MM.1S (cell line): ENCODE measurements at regions not wholly inside any gene's neighbourhood (a gene's known extent, or its start where the extent isn't known, plus 50 kb on each side); places are given as distances from the start of the nearest gene placed in this dataset.

Source experiments
- DNase-seq: peaks from one replicate; pipeline ENCODE4 v3.0.0-alpha.2; 2015
- H2AFZ ChIP-seq: fragments of 300-600 bp; sonication (generic); 2 replicates; pipeline ENCODE4 v1.6.0; 2016; ENCODE audit warnings: antibody characterized with exemption, low read length
- H3F3A ChIP-seq: fragments of 300-600 bp; sonication (generic); 2 replicates; pipeline ENCODE4 v1.6.1; 2016; ENCODE audit warnings: mild to moderate bottlenecking, antibody characterized with exemption, low read length, moderate library complexity, mixed read lengths; ENCODE audit not compliant: insufficient read depth
- H3K27ac ChIP-seq: fragments of 300-600 bp; sonication (generic); 2 replicates; pipeline ENCODE4 v1.5.1; 2016; ENCODE audit warnings: mild to moderate bottlenecking, low read length
- H3K27me3 ChIP-seq: fragments of 300-600 bp; sonication (generic); replicated peaks from 2 replicates; pipeline ENCODE4 v1.6.0; 2016; ENCODE audit warnings: low read length; ENCODE audit not compliant: insufficient read depth
- H3K36me3 ChIP-seq: fragments of 300-600 bp; sonication (generic); replicated peaks from 2 replicates; pipeline ENCODE4 v1.6.1; 2016; ENCODE audit warnings: mild to moderate bottlenecking, low read length, mixed read lengths; ENCODE audit not compliant: insufficient read depth
- H3K4me1 ChIP-seq: fragments of 300-600 bp; sonication (generic); 2 replicates; pipeline ENCODE4 v1.6.1; 2016; ENCODE audit warnings: low read length, mixed read lengths
- H3K4me2 ChIP-seq: fragments of 300-600 bp; sonication (generic); 2 replicates; pipeline ENCODE4 v1.6.0; 2016; ENCODE audit warnings: low read depth, low read length
- H3K4me3 ChIP-seq: fragments of 300-600 bp; sonication (generic); 2 replicates; pipeline ENCODE4 v1.5.1; 2016; ENCODE audit warnings: low read length, mixed read lengths
- H3K79me2 ChIP-seq: fragments of 300-600 bp; sonication (generic); 2 replicates; pipeline ENCODE4 v1.6.1; 2016; ENCODE audit warnings: mixed run types, low read length, mixed read lengths
- H3K9ac ChIP-seq: fragments of 300-600 bp; sonication (generic); 2 replicates; pipeline ENCODE4 v1.6.1; 2016; ENCODE audit warnings: low read length, mixed read lengths
- H3K9me2 ChIP-seq: fragments of 300-600 bp; sonication (generic); replicated peaks from 2 replicates; pipeline ENCODE4 v1.6.1; 2016; ENCODE audit warnings: mild to moderate bottlenecking, low read length, mixed read lengths; ENCODE audit not compliant: insufficient read depth
- H3K9me3 ChIP-seq: fragments of 300-600 bp; sonication (generic); replicated peaks from 2 replicates; pipeline ENCODE4 v1.6.1; 2016; ENCODE audit warnings: mild to moderate bottlenecking, low read length, mixed read lengths; ENCODE audit not compliant: insufficient read depth
- H4K20me1 ChIP-seq: fragments of 300-600 bp; sonication (generic); 2 replicates; pipeline ENCODE4 v1.6.1; 2016; ENCODE audit warnings: mild to moderate bottlenecking, low read length, moderate library complexity, mixed read lengths; ENCODE audit not compliant: insufficient read depth
- EZH2 ChIP-seq: fragments of 300-600 bp; sonication (generic); optimal IDR thresholded peaks from 2 replicates; pipeline ENCODE3; 2017; ENCODE audit warnings: low read depth, mild to moderate bottlenecking, antibody characterized with exemption, low read length, mixed read lengths
- EZH2phosphoT487 ChIP-seq: fragments of 300-600 bp; sonication (generic); IDR thresholded peaks from 2 replicates; pipeline ENCODE4 v1.6.1; 2018; ENCODE audit warnings: antibody characterized with exemption, low read length
- TF ChIP-seq, protein P1 (sequence below): fragments of 300-600 bp; sonication (generic); IDR thresholded peaks from 2 replicates; pipeline ENCODE4 v1.5.1; 2016; ENCODE audit warnings: antibody characterized with exemption, low read length, mixed read lengths

DNA sequence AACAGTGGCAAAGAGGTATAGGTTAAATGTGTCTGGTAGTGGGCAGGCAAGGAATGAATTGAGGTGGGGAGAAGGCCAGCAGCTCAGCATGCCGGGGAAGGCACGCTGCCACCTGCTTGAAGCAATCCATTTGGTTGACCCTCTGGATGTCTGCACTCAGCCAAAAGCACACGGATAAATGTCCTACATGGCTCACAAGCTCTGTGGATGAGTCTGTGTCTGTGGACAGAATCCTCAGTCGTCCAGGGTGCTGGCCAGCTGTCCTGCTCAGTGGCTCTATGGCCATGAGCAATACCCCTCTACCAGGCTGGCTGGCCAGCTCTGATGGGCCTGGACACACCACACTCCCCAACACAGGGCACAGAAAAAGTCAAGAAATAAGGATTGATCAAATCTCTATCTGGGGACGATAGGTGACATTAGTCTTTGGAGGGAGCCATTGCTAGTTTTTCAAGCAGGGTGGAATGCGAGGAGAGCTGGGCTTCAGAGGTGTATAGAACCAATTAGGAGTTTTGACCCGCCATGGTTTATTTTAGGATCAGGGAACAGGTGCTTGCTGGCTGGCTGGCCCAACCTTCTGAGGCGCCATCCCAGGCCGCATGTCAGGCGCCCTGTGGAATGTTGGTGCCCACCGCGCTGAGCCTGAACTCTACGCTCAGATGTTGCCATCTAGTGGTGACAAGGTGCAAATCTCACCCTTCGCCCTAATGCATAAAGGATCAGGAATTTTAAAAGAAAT is 493.4 kb downstream of the TNS3 start:
- Histone ChIP-seq H3K9me2 (no peaks in the 10 kb centered on the region), H3K9ac (no peak overlapping the region), H3K9me3 (no peaks in the 10 kb centered on the region), H3K27ac (no peak overlapping the region), H3K36me3 (no peaks in the 10 kb centered on the region), H3K79me2 (no peaks in the 10 kb centered on the region), H4K20me1 (no peaks in the 10 kb centered on the region), H3F3A (no peaks in the 10 kb centered on the region), H3K27me3 (no peaks in the 10 kb centered on the region), H3K4me2 (peak overlapping the region; percentile 33; the same call in 1 of the 2 replicates), H3K4me3 (no peak overlapping the region), H2AFZ (peak overlapping the region; percentile 28; the same call in 1 of the 2 replicates), H3K4me1 (no peaks in the 10 kb centered on the region)
- no peak for TF ChIP-seq EZH2phosphoT487
- TF ChIP-seq, protein P1, sequence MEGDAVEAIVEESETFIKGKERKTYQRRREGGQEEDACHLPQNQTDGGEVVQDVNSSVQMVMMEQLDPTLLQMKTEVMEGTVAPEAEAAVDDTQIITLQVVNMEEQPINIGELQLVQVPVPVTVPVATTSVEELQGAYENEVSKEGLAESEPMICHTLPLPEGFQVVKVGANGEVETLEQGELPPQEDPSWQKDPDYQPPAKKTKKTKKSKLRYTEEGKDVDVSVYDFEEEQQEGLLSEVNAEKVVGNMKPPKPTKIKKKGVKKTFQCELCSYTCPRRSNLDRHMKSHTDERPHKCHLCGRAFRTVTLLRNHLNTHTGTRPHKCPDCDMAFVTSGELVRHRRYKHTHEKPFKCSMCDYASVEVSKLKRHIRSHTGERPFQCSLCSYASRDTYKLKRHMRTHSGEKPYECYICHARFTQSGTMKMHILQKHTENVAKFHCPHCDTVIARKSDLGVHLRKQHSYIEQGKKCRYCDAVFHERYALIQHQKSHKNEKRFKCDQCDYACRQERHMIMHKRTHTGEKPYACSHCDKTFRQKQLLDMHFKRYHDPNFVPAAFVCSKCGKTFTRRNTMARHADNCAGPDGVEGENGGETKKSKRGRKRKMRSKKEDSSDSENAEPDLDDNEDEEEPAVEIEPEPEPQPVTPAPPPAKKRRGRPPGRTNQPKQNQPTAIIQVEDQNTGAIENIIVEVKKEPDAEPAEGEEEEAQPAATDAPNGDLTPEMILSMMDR: peak; percentile 90
- DNase-seq: peak; percentile 46

DNA sequence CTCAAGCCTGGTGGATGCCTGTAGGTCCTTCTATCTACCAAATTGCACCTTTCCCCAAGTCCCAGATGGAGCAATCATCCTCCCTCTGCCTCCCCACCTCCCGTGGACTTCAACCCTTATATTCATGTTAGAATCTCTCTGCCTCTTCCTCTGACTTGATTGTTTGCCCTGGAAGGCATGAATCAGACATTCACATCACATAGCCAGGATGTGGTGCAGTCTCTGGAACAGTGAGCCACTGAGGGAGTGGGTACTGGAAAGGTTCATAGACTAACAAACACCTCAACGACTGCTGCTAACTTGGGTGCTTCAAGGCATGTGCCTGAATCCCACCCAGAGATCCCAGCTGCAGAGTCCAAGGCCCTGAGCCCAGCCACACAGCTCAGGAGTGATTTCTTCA is 494.0 kb downstream of the TNS3 start:
- no peak for TF ChIP-seq EZH2phosphoT487
- TF ChIP-seq EZH2: no peak
- TF ChIP-seq, protein P1: no peak

DNA sequence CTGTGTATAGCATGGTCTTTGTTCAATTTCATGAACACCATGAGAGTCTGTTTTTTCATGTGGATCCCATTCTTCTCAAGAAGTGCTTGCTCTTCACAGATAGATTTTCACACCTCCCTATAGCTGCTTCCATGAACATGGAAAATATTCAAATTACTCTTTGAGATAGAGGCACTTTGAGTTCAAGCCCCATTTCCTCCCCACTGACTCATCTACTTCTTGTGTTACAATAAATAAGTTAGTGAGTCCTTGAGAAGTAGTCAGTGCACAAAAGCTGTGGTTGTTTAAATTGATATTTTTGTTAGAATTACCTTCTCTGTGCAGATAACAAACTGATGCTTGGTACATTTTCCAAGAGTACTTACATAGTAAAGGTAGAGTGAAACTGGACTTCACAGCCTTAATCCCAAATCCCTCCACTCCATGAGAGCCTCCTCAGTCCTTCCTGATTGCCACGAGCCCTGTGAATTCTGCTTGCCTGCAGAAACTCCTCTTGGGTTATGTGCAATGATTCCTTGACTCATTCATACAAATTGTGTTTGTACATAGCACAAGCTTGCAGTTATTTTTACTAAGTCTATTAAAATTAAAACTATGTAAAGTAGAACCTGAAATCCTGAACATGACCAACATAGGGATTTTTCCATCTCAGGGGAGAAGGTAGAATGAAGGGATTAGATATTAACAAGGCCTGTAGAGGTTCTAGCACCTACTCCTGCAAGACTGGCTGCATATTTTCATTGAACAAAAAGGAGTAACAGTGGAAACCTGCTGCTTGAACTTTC is 496.2 kb downstream of the TNS3 start:
- H3K36me3 ChIP-seq: no peaks in the 10 kb centered on the region
- no peak overlapping the region for H3K4me2 ChIP-seq
- TF ChIP-seq, protein P1: no peak
- TF ChIP-seq EZH2phosphoT487: no peak
- TF ChIP-seq EZH2: no peak
- H3K9ac ChIP-seq: no peak overlapping the region
- DNase-seq: no peak
- no peak overlapping the region for H2AFZ ChIP-seq
- H3K79me2 ChIP-seq: no peaks in the 10 kb centered on the region
- H3K27ac ChIP-seq: no peak overlapping the region
- H3K9me2 ChIP-seq: no peaks in the 10 kb centered on the region
- H3K4me3 ChIP-seq: no peak overlapping the region
- H3K9me3 ChIP-seq: no peaks in the 10 kb centered on the region
- no peaks in the 10 kb centered on the region for H4K20me1 ChIP-seq
- H3K4me1 ChIP-seq: no peaks in the 10 kb centered on the region
- no peaks in the 10 kb centered on the region for H3K27me3 ChIP-seq
- no peaks in the 10 kb centered on the region for H3F3A ChIP-seq

More for the DNA sequence above, 494.0 kb downstream of the TNS3 start:
- Histone ChIP-seq H3K9me3 (no peaks in the 10 kb centered on the region), H4K20me1 (no peaks in the 10 kb centered on the region), H3K9ac (no peak overlapping the region), H3K36me3 (no peaks in the 10 kb centered on the region), H3F3A (no peaks in the 10 kb centered on the region), H2AFZ (no peak overlapping the region), H3K27ac (no peak overlapping the region), H3K27me3 (no peaks in the 10 kb centered on the region), H3K4me2 (no peak overlapping the region), H3K4me1 (no peaks in the 10 kb centered on the region), H3K9me2 (no peaks in the 10 kb centered on the region), H3K79me2 (no peaks in the 10 kb centered on the region), H3K4me3 (no peak overlapping the region)
- no peak for DNase-seq
